Neural cell (in vitro differentiated cells): ENCODE measurements at regions not wholly inside any gene's neighbourhood (a gene's known extent, or its start where the extent isn't known, plus 50 kb on each side); places are given as distances from the start of the nearest gene placed in this dataset.

ENCODE experiments used
- H2AFZ ChIP-seq: fragments of 200-600, 300-800 bp; sonication (generic), shearing (Covaris generic); 2 replicates; pipeline ENCODE4 v1.6.0; 2014; ENCODE audit warnings: low read depth, mild to moderate bottlenecking, antibody characterized with exemption, low read length, moderate library complexity
- H3F3A ChIP-seq: fragments of 200-600 bp; shearing (Covaris generic); 2 replicates; pipeline ENCODE4 v1.6.1; 2016; ENCODE audit warnings: mild to moderate bottlenecking, moderate library complexity, mixed read lengths, antibody characterized with exemption, low read length; ENCODE audit not compliant: insufficient read depth, poor library complexity, severe bottlenecking
- H3K27ac ChIP-seq: fragments of 200-600, 300-800 bp; sonication (generic), shearing (Covaris generic); 2 replicates; pipeline ENCODE4 v1.5.1; 2014; ENCODE audit warnings: mild to moderate bottlenecking, low read length, moderate library complexity
- H3K27me3 ChIP-seq: fragments of 300-800, 200-600 bp; sonication (generic), shearing (Covaris generic); 2 replicates; pipeline ENCODE4 v1.6.0; 2014; ENCODE audit warnings: mild to moderate bottlenecking, low read depth, low read length, moderate library complexity; ENCODE audit not compliant: insufficient read depth
- H3K36me3 ChIP-seq: fragments of 300-800, 200-600 bp; sonication (generic), shearing (Covaris generic); 2 replicates; pipeline ENCODE4 v1.5.1; 2014; ENCODE audit warnings: mild to moderate bottlenecking, antibody characterized with exemption, low read length, moderate library complexity; ENCODE audit not compliant: insufficient read depth
- H3K4me2 ChIP-seq: fragments of 300-800, 200-600 bp; sonication (generic), shearing (Covaris generic); 2 replicates; pipeline ENCODE4 v1.6.0; 2014; ENCODE audit warnings: mild to moderate bottlenecking, low read length
- H3K4me3 ChIP-seq: fragments of 300-800, 200-600 bp; sonication (generic), shearing (Covaris generic); 2 replicates; pipeline ENCODE4 v1.5.1; 2014; ENCODE audit warnings: mild to moderate bottlenecking, low read length, moderate library complexity
- H3K79me2 ChIP-seq: fragments of 200-600 bp; shearing (Covaris generic); replicated peaks from 2 replicates; pipeline ENCODE4 v1.6.0; 2014; ENCODE audit warnings: mild to moderate bottlenecking, low read length, moderate library complexity; ENCODE audit not compliant: insufficient read depth
- H3K9ac ChIP-seq: fragments of 300-800, 200-600 bp; sonication (generic), shearing (Covaris generic); 2 replicates; pipeline ENCODE4 v1.6.1; 2016; ENCODE audit warnings: mild to moderate bottlenecking, low read length, mixed read lengths
- H3K9me2 ChIP-seq: fragments of 200-600 bp; shearing (Covaris generic); 2 replicates; pipeline ENCODE4 v1.6.1; 2016; ENCODE audit warnings: mild to moderate bottlenecking, low read length, mixed read lengths; ENCODE audit not compliant: insufficient read depth
- H3K9me3 ChIP-seq: fragments of 200-600, 300-800 bp; sonication (generic), shearing (Covaris generic); 2 replicates; pipeline ENCODE4 v1.6.1; 2016; ENCODE audit warnings: mild to moderate bottlenecking, mixed run types, low read length, moderate library complexity, mixed read lengths
- H4K20me1 ChIP-seq: fragments of 200-600 bp; shearing (Covaris generic); 2 replicates; pipeline ENCODE4 v1.6.1; 2016; ENCODE audit warnings: mild to moderate bottlenecking, mixed run types; ENCODE audit not compliant: insufficient read depth
- EP300 ChIP-seq: fragments of 450-650 bp; conservative IDR thresholded peaks from 2 replicates; pipeline ENCODE4 v1.6.1; 2014; ENCODE audit warnings: antibody characterized with exemption, mild to moderate bottlenecking, moderate library complexity; ENCODE audit not compliant: poor library complexity, severe bottlenecking
- EZH2 ChIP-seq: fragments of 200-600, 300-800 bp; shearing (Covaris generic), sonication (generic); IDR thresholded peaks from 2 replicates; pipeline ENCODE4 v1.6.1; 2014; ENCODE audit warnings: antibody characterized with exemption, low read length, borderline replicate concordance, mild to moderate bottlenecking; ENCODE audit not compliant: insufficient read depth, poor library complexity, severe bottlenecking
- MXI1 ChIP-seq: fragments of 450-650 bp; conservative IDR thresholded peaks from 2 replicates; pipeline ENCODE4 v1.6.1; 2014; ENCODE audit warnings: antibody characterized with exemption, mild to moderate bottlenecking; ENCODE audit not compliant: poor library complexity, severe bottlenecking
- POLR2AphosphoS5 ChIP-seq: IDR thresholded peaks from 2 replicates; pipeline ENCODE4 v1.6.1; 2012
- RAD21 ChIP-seq: fragments of 450-650 bp; conservative IDR thresholded peaks from 2 replicates; pipeline ENCODE4 v1.6.1; 2014; ENCODE audit warnings: antibody characterized with exemption, mild to moderate bottlenecking, moderate library complexity
- SMC3 ChIP-seq: fragments of 450-650 bp; conservative IDR thresholded peaks from 2 replicates; pipeline ENCODE4 v1.6.1; 2014; ENCODE audit warnings: antibody characterized with exemption, mild to moderate bottlenecking, moderate library complexity; ENCODE audit not compliant: poor library complexity
- TAF1 ChIP-seq: IDR thresholded peaks from 2 replicates; pipeline ENCODE4 v1.6.1; 2012; ENCODE audit warnings: low read depth
- TF ChIP-seq, protein P1 (sequence below): fragments of 450-650 bp; IDR thresholded peaks from 2 replicates; pipeline ENCODE4 v1.5.1; 2014; ENCODE audit warnings: antibody characterized with exemption, mild to moderate bottlenecking, moderate library complexity; ENCODE audit not compliant: poor library complexity, severe bottlenecking
- TF ChIP-seq, protein P2 (sequence below): IDR thresholded peaks from 2 replicates; pipeline ENCODE4 v1.6.1; 2012; ENCODE audit warnings: borderline replicate concordance

GRCh38 chr20:62545901-62546525 is 70.2 kb upstream of the GATA5 start:
- H3K4me3 ChIP-seq, result no peak overlapping the region
- no peaks in the 10 kb centered on the region for H4K20me1 ChIP-seq
- H3K4me2 ChIP-seq, result no peak overlapping the region
- no peak overlapping the region for H2AFZ ChIP-seq
- no peak overlapping the region for H3K27ac ChIP-seq
- no peaks in the 10 kb centered on the region for H3K79me2 ChIP-seq
- TF ChIP-seq EP300 (no peak), EZH2 (no peak), MXI1 (no peak), RAD21 (no peak), SMC3 (no peak), TAF1 (no peak), POLR2AphosphoS5 (no peak)
- TF ChIP-seq, protein P1, sequence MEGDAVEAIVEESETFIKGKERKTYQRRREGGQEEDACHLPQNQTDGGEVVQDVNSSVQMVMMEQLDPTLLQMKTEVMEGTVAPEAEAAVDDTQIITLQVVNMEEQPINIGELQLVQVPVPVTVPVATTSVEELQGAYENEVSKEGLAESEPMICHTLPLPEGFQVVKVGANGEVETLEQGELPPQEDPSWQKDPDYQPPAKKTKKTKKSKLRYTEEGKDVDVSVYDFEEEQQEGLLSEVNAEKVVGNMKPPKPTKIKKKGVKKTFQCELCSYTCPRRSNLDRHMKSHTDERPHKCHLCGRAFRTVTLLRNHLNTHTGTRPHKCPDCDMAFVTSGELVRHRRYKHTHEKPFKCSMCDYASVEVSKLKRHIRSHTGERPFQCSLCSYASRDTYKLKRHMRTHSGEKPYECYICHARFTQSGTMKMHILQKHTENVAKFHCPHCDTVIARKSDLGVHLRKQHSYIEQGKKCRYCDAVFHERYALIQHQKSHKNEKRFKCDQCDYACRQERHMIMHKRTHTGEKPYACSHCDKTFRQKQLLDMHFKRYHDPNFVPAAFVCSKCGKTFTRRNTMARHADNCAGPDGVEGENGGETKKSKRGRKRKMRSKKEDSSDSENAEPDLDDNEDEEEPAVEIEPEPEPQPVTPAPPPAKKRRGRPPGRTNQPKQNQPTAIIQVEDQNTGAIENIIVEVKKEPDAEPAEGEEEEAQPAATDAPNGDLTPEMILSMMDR, result no peak
- TF ChIP-seq, protein P2, sequence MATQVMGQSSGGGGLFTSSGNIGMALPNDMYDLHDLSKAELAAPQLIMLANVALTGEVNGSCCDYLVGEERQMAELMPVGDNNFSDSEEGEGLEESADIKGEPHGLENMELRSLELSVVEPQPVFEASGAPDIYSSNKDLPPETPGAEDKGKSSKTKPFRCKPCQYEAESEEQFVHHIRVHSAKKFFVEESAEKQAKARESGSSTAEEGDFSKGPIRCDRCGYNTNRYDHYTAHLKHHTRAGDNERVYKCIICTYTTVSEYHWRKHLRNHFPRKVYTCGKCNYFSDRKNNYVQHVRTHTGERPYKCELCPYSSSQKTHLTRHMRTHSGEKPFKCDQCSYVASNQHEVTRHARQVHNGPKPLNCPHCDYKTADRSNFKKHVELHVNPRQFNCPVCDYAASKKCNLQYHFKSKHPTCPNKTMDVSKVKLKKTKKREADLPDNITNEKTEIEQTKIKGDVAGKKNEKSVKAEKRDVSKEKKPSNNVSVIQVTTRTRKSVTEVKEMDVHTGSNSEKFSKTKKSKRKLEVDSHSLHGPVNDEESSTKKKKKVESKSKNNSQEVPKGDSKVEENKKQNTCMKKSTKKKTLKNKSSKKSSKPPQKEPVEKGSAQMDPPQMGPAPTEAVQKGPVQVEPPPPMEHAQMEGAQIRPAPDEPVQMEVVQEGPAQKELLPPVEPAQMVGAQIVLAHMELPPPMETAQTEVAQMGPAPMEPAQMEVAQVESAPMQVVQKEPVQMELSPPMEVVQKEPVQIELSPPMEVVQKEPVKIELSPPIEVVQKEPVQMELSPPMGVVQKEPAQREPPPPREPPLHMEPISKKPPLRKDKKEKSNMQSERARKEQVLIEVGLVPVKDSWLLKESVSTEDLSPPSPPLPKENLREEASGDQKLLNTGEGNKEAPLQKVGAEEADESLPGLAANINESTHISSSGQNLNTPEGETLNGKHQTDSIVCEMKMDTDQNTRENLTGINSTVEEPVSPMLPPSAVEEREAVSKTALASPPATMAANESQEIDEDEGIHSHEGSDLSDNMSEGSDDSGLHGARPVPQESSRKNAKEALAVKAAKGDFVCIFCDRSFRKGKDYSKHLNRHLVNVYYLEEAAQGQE, result no peak
- H3K36me3 ChIP-seq, result no peaks in the 10 kb centered on the region
- peaks cover 9% of the 10 kb centered on the region for H3K27me3 ChIP-seq
- no peaks in the 10 kb centered on the region for H3K9me3 ChIP-seq
- no peak overlapping the region for H3K9ac ChIP-seq
- H3F3A ChIP-seq, result no peaks in the 10 kb centered on the region
- H3K9me2 ChIP-seq, result no peaks in the 10 kb centered on the region

DNA sequence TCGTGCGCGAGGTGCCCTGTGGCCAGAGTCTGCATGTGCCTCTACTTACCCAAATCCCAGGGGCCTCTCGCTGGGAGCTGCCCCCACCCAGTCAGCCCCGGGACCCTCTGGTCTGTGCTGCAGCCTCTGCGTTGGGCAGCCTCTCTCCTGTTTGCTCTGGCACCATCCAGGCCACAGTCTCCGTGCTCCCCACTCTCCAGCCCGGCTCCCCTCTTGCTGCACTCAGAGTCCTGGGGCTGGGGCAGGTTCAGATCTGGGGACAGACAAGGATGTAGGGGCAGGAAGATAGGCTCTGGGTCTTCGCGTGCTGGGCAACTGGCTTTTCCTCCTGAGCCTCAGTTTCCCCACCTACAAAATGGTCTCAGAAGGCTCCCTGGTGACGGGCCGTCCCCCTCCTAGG is 70.8 kb upstream of the GATA5 start:
- no peak for TF ChIP-seq MXI1
- TF ChIP-seq, protein P1, result no peak
- no peaks in the 10 kb centered on the region for H3K9me2 ChIP-seq
- H3K4me3 ChIP-seq, result no peak overlapping the region
- no peak overlapping the region for H2AFZ ChIP-seq
- H3K9ac ChIP-seq, result no peak overlapping the region
- peaks cover 15% of the 10 kb centered on the region for H3K27me3 ChIP-seq
- H3K27ac ChIP-seq, result no peak overlapping the region
- H4K20me1 ChIP-seq, result no peaks in the 10 kb centered on the region
- no peak overlapping the region for H3K4me2 ChIP-seq
- no peaks in the 10 kb centered on the region for H3F3A ChIP-seq
- H3K79me2 ChIP-seq, result no peaks in the 10 kb centered on the region
- no peaks in the 10 kb centered on the region for H3K9me3 ChIP-seq
- no peaks in the 10 kb centered on the region for H3K36me3 ChIP-seq
